Dermis blood vessel endothelial cell (primary cell): ENCODE measurements at regions not wholly inside any gene's neighbourhood (a gene's known extent, or its start where the extent isn't known, plus 50 kb on each side); places are given as distances from the start of the nearest gene placed in this dataset.

ENCODE experiments used
- DNase-seq: peaks from one replicate; pipeline ENCODE4 v3.0.0; 2010

GRCh38 chr13:95502216-95502615 lies 50.3 kb upstream of the CLDN10 start:
- DNase-seq, result no peak
